ENCODE measurements at regions not wholly inside any gene's neighbourhood (a gene's known extent, or its start where the extent isn't known, plus 50 kb on each side); places are given as distances from the start of the nearest gene placed in this dataset.

DNA sequence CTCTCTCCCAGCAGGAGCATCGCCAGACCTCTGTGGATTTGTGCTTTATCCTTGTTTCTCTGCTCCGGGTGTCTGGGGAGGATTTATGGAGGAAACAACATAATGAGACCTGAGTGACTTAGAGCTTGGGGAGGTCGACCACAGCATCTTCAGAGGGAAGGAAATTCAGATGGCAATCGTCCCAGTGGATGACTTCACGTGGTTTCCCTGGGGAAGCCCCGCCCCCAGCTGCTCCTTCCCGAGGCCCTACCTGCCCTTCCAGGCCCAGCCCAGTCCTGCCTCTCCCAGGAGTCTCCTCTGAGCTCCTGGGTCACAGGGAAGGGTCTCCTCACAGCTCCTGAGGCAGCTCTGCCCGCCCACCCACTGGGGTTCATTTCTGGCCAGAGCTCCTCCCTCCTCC lies 430.3 kb upstream of the SULF2 start:
- TF ChIP-seq, protein P1, sequence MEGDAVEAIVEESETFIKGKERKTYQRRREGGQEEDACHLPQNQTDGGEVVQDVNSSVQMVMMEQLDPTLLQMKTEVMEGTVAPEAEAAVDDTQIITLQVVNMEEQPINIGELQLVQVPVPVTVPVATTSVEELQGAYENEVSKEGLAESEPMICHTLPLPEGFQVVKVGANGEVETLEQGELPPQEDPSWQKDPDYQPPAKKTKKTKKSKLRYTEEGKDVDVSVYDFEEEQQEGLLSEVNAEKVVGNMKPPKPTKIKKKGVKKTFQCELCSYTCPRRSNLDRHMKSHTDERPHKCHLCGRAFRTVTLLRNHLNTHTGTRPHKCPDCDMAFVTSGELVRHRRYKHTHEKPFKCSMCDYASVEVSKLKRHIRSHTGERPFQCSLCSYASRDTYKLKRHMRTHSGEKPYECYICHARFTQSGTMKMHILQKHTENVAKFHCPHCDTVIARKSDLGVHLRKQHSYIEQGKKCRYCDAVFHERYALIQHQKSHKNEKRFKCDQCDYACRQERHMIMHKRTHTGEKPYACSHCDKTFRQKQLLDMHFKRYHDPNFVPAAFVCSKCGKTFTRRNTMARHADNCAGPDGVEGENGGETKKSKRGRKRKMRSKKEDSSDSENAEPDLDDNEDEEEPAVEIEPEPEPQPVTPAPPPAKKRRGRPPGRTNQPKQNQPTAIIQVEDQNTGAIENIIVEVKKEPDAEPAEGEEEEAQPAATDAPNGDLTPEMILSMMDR (IDR thresholded peaks at IDR 0.05) = no peak
- no peak for TF ChIP-seq POLR2A (IDR thresholded peaks at IDR 0.05)

Measured in right lobe of liver (tissue), 4 donors.